Pons (tissue), 1 donor: ENCODE measurements at regions not wholly inside any gene's neighbourhood (a gene's known extent, or its start where the extent isn't known, plus 50 kb on each side); places are given as distances from the start of the nearest gene placed in this dataset.
"Not testable (repeated sequence)": the region's sequence is repeated elsewhere in the genome, so short reads cannot be mapped to it uniquely, and the experiment has no call there.

Source experiments
- DNase-seq: peaks from one replicate; pipeline ENCODE4 v3.0.0-alpha.2; 2016; ENCODE audit warnings: low spot score

DNA sequence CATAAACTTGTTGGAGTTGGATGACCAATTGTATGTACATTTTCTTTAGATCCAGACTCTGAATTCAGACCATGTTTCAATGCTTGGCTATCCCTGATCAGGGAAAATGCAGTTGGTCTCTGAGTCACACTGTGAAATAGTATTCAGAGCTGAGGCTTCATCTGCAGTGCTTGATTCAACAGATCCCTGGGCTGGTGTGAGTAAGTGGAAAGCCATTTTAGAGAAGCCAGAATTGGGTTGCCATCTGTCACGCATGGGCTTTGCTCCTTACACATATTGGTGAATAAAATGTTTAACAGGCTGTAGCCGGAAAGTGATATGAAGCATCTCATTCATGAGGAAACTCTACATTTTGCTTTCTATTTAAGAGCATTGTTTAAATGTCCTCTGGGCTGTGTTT lies 50.0 kb upstream of the ACYP2 start:
- peak; percentile 53 for DNase-seq

DNA sequence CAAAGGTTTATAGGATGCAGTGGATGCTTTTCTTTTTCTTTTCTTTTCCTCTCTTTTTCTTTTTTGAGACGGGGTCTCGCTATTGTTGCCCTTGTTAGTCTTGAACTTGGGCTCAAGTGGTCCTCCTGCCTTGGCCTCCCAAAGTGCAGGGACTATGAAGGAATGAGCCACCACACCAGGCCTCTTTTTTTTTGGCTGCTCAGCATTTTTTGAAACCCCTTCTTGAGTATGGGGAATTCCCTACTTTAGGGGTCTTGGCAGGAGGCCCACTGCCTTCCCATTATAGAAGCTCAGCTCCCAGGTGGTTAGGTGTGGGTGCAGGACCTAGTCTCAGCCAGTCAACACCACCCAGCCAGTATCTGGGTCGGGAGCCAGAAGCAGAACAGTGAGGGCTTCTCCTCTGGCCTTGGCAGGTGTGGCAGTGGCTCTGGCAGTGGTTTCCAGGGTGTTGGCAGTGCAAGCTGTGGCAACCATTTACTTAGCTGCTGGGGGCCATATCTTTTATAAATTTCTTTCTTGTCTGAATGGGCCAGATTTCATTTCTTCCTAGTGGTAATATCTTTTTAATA lies 51.4 kb upstream of the ACYP2 start:
- no peak for DNase-seq

DNA sequence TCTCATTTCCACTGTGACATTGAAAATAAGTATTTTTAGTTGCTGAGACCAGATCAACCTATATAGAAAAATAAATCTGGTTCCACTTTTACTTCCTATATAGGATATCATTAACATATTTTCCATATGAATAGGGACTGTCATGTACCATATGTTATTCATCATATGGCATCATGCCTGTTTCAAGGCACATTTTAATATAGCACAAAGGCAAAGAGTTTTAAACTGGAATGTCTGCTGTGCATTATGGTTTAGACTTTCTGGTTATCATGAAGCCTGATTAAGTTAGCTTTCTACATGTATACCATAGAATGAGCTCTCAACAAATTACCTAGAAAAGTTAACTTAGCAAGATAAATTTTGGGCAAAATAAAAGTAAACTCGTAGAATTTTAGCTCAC lies 53.0 kb upstream of the ACYP2 start:
- no peak for DNase-seq

DNA sequence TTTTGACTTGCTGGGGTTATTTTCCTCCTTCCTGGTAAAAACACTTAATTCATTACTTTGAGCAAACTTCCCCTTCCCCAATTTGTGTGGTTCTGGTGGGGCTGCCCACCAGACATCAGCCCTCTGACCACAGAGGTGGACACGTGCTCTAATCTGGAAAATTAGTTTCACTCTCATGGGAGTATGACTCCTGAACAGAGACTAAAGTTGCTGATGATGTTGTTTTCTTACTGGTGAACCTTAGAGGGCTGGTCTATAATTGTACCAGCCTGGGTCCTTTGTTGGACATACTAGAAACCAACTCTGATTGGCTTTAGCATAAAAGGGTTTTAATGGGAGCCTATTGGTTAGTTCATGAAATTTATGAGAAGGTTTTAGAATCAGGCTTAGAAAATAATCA lies 54.1 kb upstream of the ACYP2 start:
- no peak for DNase-seq

DNA sequence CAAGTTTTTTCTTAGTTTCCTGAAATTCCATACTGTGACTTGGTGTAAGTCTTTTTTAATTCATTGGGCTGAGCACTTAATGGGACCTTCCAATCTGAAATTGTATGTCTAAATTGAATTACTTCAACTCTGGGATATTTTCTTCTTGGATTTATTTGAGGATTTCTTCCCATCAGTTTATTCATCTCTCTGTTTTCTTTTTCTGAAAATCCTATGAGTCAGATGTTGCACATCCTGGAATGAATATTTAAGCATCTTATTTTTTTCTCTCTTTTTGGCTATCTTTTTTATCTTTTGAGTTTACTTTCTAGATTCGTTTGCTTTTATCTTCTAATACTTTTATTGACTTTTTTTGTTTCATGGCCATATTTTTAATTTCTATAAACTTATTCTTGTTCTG lies 55.4 kb upstream of the ACYP2 start:
- no peak for DNase-seq

DNA sequence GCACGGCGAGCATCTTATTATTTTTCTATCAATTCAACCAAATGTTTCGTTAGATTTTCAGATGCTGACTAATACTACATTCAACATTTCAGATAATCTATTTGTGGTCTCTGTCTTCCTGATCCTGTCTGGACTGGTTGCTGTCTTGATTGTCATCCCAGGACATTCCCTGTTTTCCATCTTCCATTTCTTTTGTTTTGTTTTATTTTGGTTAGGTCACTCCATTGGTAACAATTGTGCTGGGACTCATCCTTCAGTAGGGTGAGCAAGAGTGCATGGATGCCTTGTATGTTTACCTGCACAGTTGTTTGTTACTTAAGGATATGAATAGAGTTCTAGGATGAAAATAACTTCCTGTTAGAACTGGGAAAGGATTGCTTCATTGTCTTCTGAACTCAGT lies 55.9 kb upstream of the ACYP2 start:
- no peak for DNase-seq

DNA sequence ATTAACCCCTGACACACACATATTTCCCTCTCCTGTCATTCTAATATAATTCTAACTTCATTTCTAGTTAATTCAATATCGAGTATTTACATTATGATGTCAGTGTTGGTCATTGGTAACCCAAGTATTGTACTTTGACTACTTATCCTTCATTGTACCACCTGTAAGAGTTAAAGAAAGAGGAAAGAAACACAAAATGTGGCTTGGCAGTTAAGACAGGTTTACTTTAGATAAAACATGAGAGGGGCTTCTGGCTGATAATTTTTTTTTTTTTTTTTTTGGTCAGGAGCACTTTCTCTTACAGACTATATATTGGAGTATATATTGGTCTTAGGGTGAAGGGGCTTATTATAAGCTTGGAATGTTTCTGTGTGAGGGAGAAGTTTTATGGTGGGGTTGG lies 57.0 kb upstream of the ACYP2 start:
- DNase-seq = no peak

DNA sequence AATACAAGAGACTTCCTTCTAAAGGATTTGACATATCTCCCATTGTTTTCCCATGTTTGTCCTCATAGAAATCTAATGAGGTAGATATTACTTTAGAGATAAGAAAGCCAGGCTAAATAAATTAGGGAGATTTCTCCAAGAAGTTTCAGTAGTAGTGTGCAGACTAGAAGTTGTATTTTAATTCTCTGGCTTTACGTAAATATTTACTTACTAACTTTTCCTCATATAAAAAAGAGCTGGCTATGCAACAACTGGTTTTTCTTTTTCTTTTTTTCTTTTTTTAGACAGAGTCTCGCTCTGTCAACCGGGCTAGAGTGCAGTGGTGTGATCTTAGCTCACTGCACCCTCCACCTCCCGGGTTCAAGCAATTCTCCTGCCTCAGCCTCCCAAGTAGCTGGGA lies 60.6 kb upstream of the ACYP2 start:
- DNase-seq = no peak

DNA sequence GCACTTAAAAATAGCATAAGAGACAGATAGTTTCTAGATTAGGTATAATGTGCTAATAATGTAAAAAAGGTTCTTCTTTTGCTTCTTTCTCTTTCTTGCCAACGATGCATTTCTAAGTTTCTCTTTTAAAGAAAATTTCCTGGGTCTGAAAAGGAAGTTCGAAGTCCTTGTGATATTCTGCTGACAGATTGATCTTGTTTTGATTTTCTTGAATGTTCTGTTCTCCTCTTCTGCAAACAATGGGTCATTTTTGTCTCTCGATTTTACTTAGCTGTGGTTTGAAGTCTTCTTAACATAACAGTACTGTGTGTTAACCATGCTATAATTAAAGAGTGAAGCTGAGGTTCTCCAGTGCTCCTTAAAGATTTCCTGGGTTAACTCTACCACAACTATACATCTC lies 61.1 kb upstream of the ACYP2 start:
- DNase-seq = no peak

DNA sequence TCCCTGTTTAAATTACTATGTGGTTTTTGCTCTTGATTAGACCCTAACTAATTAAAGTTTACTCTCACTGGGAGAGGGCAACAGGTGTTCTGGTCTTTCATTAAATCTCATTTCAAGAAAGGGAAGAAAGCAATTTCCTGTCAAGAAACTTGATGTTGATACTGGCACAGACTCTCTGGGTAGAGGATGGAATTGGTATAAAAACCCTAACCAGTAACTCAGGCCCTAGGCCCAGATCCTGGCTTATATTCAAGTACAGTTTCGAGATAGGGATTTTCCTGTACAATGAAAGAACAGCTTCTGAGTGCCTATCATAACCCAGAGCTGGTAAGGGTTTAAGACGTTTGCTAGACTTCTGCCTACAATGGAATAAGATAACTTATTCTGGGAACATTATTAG lies 61.6 kb upstream of the ACYP2 start:
- no peak for DNase-seq

DNA sequence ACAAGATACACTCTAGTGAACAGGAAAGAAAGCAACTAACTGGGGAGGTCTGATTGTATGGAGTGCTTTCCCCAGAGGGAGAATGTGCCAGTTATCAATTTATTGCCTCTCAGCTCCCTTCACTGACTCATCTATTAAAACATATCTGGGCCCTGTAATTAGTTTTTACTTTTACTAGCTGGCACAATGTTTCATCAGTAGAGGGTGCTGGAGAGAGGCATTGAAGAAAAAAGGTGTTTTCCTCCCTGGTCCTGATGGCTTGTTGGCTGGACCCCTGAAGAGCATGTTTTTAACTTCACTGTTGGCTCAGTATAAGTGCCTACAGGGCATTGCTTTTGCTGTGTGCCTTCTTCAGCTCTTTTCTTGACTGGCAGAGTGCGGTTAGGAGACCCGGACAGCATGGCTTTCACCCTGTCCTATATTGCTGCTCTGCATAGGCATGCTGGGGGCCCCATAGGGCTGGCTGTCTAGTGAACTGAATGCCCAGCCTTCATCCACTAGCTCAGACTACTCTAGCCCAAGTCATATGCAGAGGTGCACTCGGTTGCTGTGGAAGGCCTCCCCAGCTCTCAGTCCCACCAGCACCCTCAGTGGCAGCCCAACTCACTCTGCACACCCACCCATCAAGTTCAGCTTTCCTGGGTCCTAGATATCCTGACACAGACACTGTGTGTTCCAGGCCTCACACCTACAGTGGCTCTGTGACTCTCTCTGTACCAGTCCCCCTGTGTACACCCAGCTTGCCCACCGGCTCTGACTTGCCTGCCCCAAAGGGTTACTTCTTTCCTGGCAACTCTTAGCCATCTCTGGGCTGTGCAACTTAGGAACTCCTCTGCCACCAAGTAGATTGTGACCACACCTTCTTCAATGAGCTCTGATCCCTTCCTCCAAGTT lies 62.3 kb upstream of the ACYP2 start:
- no peak for DNase-seq

DNA sequence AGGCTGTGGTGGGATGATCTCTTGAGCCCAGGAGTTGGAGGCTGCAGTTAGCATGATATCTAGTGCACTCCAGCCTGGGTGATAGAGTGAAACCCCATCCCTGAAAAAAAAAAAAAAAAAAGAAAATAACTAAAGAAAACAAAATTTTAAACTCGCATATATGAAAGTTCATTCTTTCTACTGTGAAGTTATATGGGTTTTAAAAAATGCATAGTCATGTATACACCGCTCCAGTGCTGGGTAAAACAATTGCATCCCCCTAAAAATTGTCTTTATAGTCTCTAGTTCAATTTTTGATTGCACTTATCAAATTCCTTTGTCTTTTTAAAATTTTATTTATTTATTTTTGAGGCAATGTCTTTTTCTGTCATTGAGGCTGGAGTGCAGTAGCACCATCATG lies 65.0 kb upstream of the ACYP2 start:
- no peak for DNase-seq

DNA sequence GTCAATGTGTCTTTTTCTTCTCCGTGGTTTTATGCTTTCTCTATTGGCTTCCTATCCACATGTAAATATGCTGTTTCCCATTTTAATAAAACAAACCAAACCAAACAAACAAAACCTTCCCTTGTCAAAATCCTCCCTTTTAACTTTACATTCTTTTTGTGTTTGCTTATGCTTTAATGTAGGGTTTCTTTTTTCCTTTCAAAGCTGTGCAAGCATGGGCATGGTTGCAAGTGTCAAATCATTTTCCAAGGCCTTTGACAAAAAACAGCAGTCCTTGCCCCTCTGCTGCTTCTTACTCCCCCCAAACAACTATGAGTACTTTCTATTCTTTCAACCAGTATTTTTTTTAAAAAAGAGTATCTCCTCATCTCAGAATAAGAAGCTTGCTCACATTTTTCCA lies 66.0 kb upstream of the ACYP2 start:
- no peak for DNase-seq

DNA sequence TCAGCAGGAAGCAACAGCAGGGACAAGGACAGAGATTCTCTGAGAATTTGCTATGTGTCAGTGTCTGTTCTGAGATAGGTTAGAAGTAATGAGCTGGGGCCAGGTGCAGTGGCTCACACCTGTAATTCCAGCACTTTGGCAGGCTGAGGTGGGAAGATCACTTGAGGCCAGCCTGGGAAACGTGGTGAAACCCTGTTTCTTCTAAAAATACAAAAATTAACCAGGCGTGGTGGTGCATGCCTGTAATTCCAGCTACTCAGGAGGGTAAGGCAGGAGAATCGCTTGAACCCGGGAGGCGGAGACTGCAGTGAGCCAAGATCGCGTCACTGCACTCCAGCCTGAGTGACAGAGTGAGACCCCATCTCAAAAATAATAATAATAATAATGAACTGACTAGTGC lies 66.5 kb upstream of the ACYP2 start:
- DNase-seq = not testable (repeated sequence)

DNA sequence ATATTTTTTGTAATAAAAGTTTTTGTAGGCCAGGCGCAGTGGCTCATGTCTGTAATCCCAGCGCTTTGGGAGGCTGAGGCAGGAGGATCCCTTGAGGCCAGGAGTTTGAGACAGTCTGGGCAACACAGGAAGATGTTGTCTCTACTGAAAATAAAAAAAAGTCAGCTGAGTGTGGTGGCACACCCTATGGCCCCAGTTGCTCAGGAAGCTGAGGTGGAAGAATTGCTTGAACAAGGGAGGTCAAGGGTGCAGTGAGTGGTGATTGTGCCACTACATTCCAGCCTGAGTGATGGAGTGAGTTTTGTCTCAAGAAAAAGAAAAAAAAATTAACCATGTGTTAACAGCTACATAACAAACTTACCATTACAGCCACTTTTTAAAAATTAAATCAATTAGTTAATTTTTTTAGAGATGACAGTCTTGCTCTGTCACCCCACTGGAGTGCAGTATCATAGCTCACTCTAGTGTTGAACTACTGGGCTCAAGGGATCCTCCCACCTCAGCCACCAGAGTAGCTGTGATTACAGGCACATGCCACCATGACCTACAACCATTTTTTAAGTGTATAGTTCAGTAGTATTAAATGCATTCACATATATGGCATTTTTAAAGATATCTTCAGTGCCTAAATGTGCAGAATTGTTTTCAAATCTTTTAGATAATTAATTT lies 67.2 kb upstream of the ACYP2 start:
- no peak for DNase-seq

DNA sequence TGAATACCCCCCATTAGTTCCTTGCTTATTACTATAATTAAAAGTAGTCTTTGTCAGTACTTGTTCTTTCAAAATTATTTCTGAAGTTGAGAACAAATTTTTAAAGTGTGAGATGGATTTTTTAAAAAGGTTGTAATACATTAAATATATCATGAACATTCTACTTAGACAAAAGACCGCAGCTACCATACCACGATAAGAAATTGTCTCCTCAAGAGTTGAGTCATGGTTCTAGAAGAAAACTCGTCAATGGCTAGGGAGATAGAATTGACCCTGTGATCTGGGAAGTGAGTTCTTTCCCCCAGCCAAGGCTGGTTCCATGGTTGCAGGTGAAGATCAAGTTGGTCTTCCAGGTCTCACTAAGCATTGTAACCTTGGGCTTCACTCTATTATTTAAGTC lies 67.8 kb upstream of the ACYP2 start:
- no peak for DNase-seq

DNA sequence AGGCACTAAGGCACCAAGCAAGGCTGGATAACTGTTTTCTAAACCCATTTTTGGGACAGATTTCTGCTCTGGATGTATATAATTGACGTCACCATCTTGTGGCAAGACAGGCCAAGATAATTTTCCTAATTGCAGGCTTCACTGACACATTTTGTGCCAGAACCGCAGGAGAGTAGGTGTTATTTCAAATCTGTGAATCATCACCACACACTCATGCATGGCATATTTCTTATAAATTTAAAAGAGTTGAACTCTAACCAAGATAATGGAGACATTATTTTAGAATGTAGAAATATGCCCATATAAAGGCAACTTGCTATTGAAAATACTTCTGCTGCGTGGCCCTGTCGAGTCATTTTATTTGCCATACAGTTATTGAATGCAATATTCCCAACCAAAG lies 68.3 kb upstream of the ACYP2 start:
- no peak for DNase-seq

DNA sequence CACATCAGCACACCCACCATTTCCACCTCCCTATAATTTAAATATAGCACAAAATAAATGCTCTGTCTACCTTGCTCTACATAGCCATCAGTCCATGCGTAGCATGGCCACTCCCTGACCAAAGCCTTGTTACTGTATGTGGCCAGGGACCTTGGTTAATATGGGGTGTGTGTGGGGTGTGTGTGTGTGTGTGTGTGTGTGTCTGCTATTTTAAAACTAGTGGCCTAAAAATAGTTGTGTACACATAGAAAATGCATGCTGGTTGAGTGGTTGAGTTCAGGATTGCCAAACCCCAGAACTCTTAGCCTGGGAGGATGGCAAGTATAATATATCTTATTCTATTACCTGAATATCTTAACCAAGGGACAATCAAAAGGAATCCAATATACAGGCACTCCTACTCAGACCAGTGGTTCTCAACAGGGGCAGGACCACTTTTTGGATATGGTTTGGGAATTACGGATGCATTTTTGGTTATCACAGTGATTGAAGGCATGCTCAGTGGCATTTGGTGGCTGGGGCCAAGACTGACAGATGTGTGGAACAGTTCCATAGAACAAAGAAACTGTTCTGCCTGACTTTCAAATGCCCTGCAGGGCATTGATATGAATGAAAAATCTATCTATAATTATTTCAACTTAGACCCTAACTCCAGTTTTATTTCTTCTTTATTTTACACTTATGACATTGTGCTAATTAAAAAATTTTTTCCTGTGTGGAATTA lies 72.3 kb upstream of the PSME4 start:
- DNase-seq = peak; percentile 83

DNA sequence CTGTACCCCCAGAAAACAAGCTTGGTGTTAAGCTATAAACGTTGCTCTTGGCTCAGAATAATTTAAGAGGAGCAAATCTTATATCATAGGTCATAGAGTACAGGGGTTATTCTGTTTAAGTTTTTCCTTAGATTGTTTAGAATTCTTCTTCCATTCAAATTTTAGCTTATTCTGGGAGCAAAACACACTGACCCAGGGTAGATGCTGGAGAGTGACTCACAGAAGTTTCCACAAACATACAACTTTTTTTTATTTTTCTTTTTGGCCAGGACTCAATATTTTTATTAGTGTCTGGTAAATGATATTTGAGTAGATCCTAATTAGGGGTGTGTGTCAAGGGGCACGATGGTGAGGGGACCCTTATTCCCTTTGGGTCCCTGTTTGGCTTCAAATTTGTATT lies 71.5 kb upstream of the PSME4 start:
- no peak for DNase-seq

DNA sequence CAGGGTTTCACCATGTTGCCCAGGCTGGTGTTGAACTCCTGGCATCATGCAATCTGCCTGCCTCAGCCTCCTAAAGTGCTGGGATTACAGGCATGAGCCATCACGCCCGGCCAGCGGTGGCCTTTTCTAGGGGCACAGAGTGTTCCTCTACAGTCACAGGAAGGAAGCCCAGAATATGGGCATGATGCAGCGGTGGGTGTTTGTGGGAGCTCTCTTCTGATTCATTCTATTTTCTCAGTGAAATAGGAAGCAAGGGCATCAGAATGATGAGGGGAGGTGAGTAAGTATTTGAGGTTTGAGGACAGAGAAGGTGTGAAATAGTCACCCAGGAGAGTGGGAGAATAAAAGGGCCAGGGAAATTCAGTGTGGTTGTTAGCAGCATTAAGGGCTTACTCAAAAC lies 70.3 kb upstream of the PSME4 start:
- no peak for DNase-seq

DNA sequence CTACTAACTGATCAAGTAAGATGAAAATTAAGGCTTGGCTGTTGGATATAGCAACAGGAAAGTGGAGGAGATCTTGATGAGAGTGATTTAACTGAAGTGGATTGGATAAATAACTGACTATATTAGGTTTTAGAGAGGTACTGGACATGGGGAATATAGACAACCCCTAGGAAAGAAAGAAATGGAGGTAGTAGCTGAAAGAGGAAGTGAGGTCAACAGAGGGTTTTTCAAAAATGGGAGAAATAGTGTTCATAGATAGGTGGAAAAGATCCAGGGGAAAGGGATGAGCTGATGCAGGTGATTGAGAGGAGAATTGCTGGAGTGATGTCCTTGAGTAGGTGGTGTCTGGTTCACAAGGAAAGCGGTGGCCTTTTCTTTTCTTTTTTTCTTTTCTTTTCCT lies 69.9 kb upstream of the PSME4 start:
- DNase-seq = no peak

DNA sequence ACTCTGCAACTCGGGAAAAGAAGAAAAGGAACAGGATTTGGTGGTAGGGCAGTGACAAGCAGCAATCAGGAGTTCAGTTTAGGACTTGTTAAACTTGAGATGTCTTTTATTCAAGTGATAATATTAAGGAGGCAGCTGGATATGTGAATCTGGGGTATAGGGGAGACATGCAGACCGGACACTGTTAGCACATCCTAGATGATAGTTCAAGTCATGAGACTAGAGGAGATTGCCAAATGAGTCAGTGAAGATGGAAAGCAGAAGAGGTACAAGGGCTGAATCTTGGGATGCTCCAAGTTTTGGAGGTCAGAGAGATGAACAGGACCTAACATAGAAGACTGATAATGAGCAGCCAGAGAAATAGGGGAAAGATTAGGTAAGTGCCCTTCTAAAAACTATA lies 69.5 kb upstream of the PSME4 start:
- DNase-seq = no peak

DNA sequence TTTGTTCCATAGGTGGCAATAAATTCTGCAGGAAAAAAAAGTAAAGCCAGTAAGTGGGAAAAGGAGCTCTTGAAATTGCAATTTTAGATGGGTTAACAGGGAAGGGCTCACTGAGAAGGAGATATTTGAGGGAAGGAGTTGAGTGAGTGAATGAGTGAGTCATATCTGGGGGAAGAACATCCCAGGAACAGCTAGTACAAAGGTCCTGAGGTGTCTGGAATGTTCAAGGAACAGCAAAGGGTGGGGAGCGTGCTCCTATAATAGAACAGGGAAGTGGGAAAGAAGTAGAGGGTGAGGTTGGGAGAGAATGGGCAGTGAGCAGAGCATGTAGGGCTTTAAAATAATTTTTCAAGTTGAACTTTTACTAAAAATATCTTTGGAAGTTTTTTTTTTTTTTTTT lies 68.0 kb upstream of the PSME4 start:
- DNase-seq = no peak
